ENCODE measurements at regions not wholly inside any gene's neighbourhood (a gene's known extent, or its start where the extent isn't known, plus 50 kb on each side); places are given as distances from the start of the nearest gene placed in this dataset.

- no peak for DNase-seq (ENCODE audit: low spot score)
These were observed 88.4 kb upstream of the SLC25A13 start for GRCh38 chr7:96410126-96410839.

DNA sequence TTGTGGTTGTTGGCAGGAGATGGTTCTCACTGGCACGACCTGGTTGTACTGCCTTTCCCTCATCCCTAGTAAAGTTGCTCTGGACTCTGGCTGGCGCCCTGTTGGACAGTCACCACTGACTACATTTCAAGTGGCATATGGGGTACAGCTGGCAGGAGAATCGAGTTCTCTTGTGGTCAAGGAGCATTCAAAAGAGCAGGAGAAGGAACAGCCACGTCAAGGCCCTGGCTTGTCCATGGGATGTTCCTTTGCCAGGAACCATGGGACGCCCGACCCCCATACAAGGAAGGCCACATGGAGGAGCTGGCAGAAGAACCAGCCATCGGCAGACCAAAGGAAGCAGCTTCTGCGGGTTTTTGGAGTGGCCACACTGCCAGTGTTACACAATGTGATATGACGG, 87.0 kb upstream of the SLC25A13 start:
- no peak for DNase-seq (ENCODE audit: low spot score)

GRCh38 chr7:96407427-96407826, 85.5 kb upstream of the SLC25A13 start:
- no peak for DNase-seq (ENCODE audit: low spot score)

DNA sequence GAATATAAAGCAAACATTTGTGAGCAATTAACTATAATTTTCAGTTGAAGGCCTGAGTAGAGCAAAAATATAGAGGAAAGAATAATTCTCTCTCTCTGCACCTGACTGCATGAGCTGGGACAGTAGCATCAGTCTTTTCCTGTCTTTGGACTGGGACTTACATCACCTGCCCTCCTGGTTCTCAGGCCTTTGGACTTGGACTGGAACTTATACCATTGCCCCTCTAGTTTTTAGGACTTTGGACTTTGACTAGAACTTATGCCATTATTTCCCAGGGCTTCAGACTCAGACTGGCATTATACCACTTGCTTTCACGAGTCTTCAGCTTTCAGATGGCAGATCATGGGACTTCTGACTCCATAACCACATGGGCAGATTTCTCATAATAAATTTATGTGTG, 81.0 kb upstream of the SLC25A13 start:
- DNase-seq (ENCODE audit: low spot score) = no peak

DNA sequence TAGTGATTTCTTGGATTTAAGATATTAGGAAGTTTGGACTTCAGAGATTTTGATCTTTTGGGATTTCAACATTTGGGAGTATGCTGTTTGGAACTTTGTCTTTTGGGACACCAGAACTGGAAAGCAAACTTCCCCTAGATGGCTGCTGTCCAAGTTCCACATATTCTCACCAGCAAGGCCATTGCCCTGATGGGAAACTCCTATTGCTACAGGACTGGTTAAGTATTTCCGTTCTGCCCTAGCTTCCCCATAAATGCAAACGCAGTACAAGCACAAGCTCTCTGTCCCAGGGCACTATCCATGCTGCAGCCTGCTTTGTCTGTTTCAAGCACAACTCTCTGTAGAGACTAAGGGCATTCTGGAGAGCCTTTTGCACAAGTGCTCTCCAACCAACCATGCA, 79.3 kb upstream of the SLC25A13 start:
- no peak for DNase-seq (ENCODE audit: low spot score)

- DNase-seq (ENCODE audit: low spot score) = no peak
These were observed 78.6 kb upstream of the SLC25A13 start for GRCh38 chr7:96400518-96400917.

- DNase-seq (ENCODE audit: low spot score) = no peak
These were observed 78.1 kb upstream of the SLC25A13 start for GRCh38 chr7:96400001-96400400.

DNA sequence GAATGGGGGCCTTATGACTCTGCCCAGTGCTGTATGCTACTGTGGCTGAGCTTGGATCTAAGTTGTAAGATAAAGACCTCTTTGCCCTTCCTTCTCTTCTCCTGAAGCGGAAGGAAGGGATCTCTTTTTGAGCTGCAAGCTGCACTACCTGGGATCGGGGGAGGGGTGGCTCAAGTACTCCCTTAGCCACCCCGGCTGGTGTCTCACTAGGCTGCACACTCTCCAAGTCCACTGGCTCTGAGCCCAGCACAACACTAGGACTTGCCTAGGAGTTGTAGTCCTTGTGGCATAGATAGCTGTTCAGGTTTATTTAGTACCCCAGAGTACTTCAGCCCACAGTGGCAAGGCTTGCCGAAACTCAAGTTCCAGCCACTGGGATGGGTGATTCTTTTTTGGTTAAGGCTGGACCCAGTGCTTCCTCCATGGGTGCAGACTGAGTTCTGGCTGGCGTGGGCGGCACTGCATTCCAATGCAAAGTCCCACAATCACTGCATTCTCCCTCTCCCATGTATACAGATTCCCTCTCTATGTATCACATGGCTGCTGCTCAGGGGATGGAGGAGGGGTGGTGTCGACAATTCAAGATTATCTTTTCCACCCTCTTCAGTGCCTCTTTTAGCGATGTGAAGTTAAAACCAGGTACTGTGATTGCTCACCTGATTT, 76.2 kb upstream of the SLC25A13 start:
- no peak for DNase-seq (ENCODE audit: low spot score)

- DNase-seq (ENCODE audit: low spot score) = no peak
These were observed 66.9 kb upstream of the SLC25A13 start for GRCh38 chr7:96388620-96389383.

DNA sequence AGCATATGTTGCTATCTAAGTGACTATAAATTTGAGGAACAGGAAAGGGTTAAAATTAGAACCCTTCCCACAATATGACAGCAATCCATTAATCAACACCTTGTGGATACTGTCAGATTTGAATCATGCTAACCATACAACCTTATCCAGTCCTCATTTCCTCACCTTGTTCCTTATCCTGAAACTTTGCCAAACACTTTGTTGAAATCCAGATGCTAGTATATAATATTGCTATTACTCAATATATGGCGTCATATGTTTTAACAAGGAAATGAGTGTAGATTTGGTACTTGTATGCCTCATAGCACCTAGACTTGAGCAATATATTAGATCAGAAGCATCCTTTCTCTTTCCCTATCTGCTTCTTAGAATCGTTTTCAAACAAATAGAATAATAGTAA, 66.3 kb upstream of the SLC25A13 start:
- DNase-seq (ENCODE audit: low spot score) = no peak

DNA sequence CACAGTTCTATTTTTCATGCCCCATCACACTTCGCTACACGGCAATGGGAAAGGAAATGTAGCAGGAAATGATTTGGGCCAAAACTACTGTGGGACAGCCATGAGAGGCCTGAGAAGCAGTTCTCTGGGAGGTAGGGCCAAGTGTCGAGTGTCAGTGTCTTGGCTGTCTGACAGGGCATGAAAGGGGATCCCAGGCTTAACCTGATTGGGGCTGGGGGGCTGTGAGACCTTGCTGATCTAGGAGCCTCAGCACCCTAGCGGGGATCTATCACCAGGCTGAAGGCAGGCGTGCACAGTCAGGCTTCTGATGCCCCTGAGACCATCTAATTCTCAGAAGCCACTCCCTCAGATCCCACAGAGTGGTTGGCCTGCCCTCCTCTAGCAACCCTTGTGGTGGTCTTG, 58.2 kb upstream of the SLC25A13 start:
- DNase-seq (ENCODE audit: low spot score) = no peak

GRCh38 chr7:96377399-96377798, 55.5 kb upstream of the SLC25A13 start:
- DNase-seq (ENCODE audit: low spot score) = no peak

All from Ammon's horn (tissue), 1 donor.